Tibial nerve (tissue), 4 donors: ENCODE measurements at regions not wholly inside any gene's neighbourhood (a gene's known extent, or its start where the extent isn't known, plus 50 kb on each side); places are given as distances from the start of the nearest gene placed in this dataset.

Experiments used
- DNase-seq, 2 donors: peaks; one replicate each; pipeline ENCODE4 v3.0.0-alpha.2; 2019; ENCODE audit warnings: low spot score in 2 of 2
- H3K27ac ChIP-seq, 4 donors: fragments of 200-600 bp; sonication (generic) in 3 of 4; one replicate each; pipeline ENCODE4 v1.5.1; 2017 to 2019; ENCODE audit warnings: mild to moderate bottlenecking in 1 of 4
- H3K27me3 ChIP-seq, 2 donors: fragments of 200-600 bp; sonication (generic) in 1 of 2; one replicate each; pipeline versions ENCODE4 v1.5.1 to v1.6.0; 2017 to 2019
- H3K36me3 ChIP-seq, 3 donors: fragments of 200-600 bp; sonication (generic); one replicate each; pipeline ENCODE4 v1.5.1; 2018 to 2019
- H3K4me1 ChIP-seq, 4 donors: fragments of 200-600 bp; sonication (generic) in 3 of 4; one replicate each; pipeline ENCODE4 v1.5.1; 2017 to 2019
- H3K4me3 ChIP-seq, 4 donors: fragments of 200-600 bp; sonication (generic) in 3 of 4; one replicate each; pipeline ENCODE4 v1.5.1; 2017 to 2019; ENCODE audit warnings: mild to moderate bottlenecking in 1 of 4, moderate library complexity in 1 of 4
- H3K9me3 ChIP-seq, 4 donors: fragments of 200-600 bp; sonication (generic) in 3 of 4; one replicate each; pipeline ENCODE4 v1.5.1; 2017 to 2019
- EP300 ChIP-seq, 2 donors: sonication (generic); formaldehyde crosslinking; IDR thresholded peaks; one replicate each; pipeline ENCODE4 v1.6.1; 2017; ENCODE audit warnings: antibody characterized with exemption in 2 of 2, mild to moderate bottlenecking in 1 of 2
- POLR2A ChIP-seq, 2 donors: fragments of 450-650 bp; IDR thresholded peaks; one replicate each; pipeline ENCODE4 v1.6.1; 2017; ENCODE audit warnings: antibody characterized with exemption in 2 of 2, mild to moderate bottlenecking in 2 of 2, moderate library complexity in 2 of 2
- WGBS, 2 donors: methylation state at CpG; one replicate each; pipeline ENCODE4 v1.1.5; 2018; 5-methylcytosine and 5-hydroxymethylcytosine counted together
- TF ChIP-seq, protein P1 (sequence below), 5 experiments: fragments of 200-600 bp in 3 of 5; fragments of 450-650 bp in 2 of 5; sonication (generic) in 3 of 5; IDR thresholded peaks; one replicate each; pipeline ENCODE4 v1.5.1; 2016 to 2019; ENCODE audit warnings: antibody characterized with exemption in 5 of 5, mild to moderate bottlenecking in 3 of 5, moderate library complexity in 2 of 5

DNA sequence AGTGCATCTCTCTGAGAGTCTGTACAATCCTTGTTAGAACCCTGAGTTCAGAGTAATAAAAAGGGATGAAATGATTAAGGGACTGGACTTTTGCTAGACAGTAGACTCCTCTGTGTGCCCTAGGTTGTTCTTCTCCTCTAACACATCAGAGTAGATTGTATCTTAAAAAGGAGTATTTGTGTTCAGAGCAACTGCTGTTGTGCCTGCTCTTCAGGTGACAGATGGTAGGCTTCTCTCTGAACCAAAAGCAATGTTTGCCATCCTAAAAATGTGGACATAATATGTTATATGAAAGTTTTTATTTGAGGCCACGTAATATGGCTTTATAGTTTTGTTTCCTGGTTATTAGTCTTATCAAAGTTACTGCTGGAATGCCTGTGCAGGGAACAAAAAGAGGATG, 588.6 kb upstream of the FAT1 start:
- Histone ChIP-seq H3K4me3 (no peak overlapping the region), H3K27ac (no peak overlapping the region), H3K9me3 (no peaks in the 10 kb centered on the region), H3K27me3 (no peaks in the 10 kb centered on the region), H3K36me3 (no peaks in the 10 kb centered on the region), H3K4me1 (no peaks in the 10 kb centered on the region)
- WGBS, 2 donors = 74 to 79% methylated on average over 1 of the region's 1 CpG
- no peak for DNase-seq
- TF ChIP-seq, protein P1, sequence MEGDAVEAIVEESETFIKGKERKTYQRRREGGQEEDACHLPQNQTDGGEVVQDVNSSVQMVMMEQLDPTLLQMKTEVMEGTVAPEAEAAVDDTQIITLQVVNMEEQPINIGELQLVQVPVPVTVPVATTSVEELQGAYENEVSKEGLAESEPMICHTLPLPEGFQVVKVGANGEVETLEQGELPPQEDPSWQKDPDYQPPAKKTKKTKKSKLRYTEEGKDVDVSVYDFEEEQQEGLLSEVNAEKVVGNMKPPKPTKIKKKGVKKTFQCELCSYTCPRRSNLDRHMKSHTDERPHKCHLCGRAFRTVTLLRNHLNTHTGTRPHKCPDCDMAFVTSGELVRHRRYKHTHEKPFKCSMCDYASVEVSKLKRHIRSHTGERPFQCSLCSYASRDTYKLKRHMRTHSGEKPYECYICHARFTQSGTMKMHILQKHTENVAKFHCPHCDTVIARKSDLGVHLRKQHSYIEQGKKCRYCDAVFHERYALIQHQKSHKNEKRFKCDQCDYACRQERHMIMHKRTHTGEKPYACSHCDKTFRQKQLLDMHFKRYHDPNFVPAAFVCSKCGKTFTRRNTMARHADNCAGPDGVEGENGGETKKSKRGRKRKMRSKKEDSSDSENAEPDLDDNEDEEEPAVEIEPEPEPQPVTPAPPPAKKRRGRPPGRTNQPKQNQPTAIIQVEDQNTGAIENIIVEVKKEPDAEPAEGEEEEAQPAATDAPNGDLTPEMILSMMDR (IDR thresholded peaks at IDR 0.05) = no peak
- TF ChIP-seq POLR2A (IDR thresholded peaks at IDR 0.05) = no peak

- Histone ChIP-seq H3K4me3 (no peak overlapping the region), H3K9me3 (no peaks in the 10 kb centered on the region), H3K27me3 (no peaks in the 10 kb centered on the region), H3K36me3 (no peaks in the 10 kb centered on the region), H3K4me1 (no peaks in the 10 kb centered on the region), H3K27ac (no peak overlapping the region)
- no peak for DNase-seq
- WGBS, 2 donors = 92 to 97% methylated on average over 6 of the region's 6 CpGs
- TF ChIP-seq, protein P1 (IDR thresholded peaks at IDR 0.05) = no peak
- no peak for TF ChIP-seq POLR2A (IDR thresholded peaks at IDR 0.05)
- TF ChIP-seq EP300 (IDR thresholded peaks at IDR 0.05) = no peak
Observed at GRCh38 chr4:187317799-187318198, 594.1 kb upstream of the FAT1 start.

GRCh38 chr4:187321711-187322110, 598.1 kb upstream of the FAT1 start:
- no peaks in the 10 kb centered on the region for H3K27me3 ChIP-seq
- H3K36me3 ChIP-seq = no peaks in the 10 kb centered on the region
- no peak overlapping the region for H3K27ac ChIP-seq
- DNase-seq = no peak
- TF ChIP-seq POLR2A (IDR thresholded peaks at IDR 0.05) (no peak), EP300 (IDR thresholded peaks at IDR 0.05) (no peak)
- TF ChIP-seq, protein P1 (IDR thresholded peaks at IDR 0.05) = no peak
- WGBS, 2 donors = 67 to 73% methylated on average over 2 of the region's 2 CpGs
- no peak overlapping the region for H3K4me3 ChIP-seq
- H3K4me1 ChIP-seq = no peaks in the 10 kb centered on the region
- no peaks in the 10 kb centered on the region for H3K9me3 ChIP-seq

- no peaks in the 10 kb centered on the region for H3K4me1 ChIP-seq
- no peaks in the 10 kb centered on the region for H3K36me3 ChIP-seq
- H3K27ac ChIP-seq = no peak overlapping the region
- 88 to 92% methylated on average over 7 of the region's 7 CpGs for WGBS, 2 donors
- TF ChIP-seq POLR2A (IDR thresholded peaks at IDR 0.05) (no peak), EP300 (IDR thresholded peaks at IDR 0.05) (no peak)
- TF ChIP-seq, protein P1 (IDR thresholded peaks at IDR 0.05) = no peak
- no peaks in the 10 kb centered on the region for H3K9me3 ChIP-seq
- no peak for DNase-seq
- no peak overlapping the region for H3K4me3 ChIP-seq
- H3K27me3 ChIP-seq = no peaks in the 10 kb centered on the region
Observed at GRCh38 chr4:187332141-187332540, 608.5 kb upstream of the FAT1 start.

GRCh38 chr4:187333151-187333550, 609.5 kb upstream of the FAT1 start:
- Histone ChIP-seq H3K27ac (no peak overlapping the region), H3K9me3 (no peaks in the 10 kb centered on the region), H3K4me3 (no peak overlapping the region), H3K27me3 (no peaks in the 10 kb centered on the region), H3K36me3 (no peaks in the 10 kb centered on the region), H3K4me1 (no peaks in the 10 kb centered on the region)
- DNase-seq = no peak
- TF ChIP-seq, protein P1 (IDR thresholded peaks at IDR 0.05) = no peak
- TF ChIP-seq EP300 (IDR thresholded peaks at IDR 0.05) (no peak), POLR2A (IDR thresholded peaks at IDR 0.05) (no peak)
- 90% methylated on average over 4 of the region's 4 CpGs for WGBS, 2 donors
